ENCODE measurements at regions not wholly inside any gene's neighbourhood (a gene's known extent, or its start where the extent isn't known, plus 50 kb on each side); places are given as distances from the start of the nearest gene placed in this dataset.

- TF ChIP-seq, protein P1, sequence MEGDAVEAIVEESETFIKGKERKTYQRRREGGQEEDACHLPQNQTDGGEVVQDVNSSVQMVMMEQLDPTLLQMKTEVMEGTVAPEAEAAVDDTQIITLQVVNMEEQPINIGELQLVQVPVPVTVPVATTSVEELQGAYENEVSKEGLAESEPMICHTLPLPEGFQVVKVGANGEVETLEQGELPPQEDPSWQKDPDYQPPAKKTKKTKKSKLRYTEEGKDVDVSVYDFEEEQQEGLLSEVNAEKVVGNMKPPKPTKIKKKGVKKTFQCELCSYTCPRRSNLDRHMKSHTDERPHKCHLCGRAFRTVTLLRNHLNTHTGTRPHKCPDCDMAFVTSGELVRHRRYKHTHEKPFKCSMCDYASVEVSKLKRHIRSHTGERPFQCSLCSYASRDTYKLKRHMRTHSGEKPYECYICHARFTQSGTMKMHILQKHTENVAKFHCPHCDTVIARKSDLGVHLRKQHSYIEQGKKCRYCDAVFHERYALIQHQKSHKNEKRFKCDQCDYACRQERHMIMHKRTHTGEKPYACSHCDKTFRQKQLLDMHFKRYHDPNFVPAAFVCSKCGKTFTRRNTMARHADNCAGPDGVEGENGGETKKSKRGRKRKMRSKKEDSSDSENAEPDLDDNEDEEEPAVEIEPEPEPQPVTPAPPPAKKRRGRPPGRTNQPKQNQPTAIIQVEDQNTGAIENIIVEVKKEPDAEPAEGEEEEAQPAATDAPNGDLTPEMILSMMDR (IDR thresholded peaks at IDR 0.05) = no peak
- TF ChIP-seq, protein P2, sequence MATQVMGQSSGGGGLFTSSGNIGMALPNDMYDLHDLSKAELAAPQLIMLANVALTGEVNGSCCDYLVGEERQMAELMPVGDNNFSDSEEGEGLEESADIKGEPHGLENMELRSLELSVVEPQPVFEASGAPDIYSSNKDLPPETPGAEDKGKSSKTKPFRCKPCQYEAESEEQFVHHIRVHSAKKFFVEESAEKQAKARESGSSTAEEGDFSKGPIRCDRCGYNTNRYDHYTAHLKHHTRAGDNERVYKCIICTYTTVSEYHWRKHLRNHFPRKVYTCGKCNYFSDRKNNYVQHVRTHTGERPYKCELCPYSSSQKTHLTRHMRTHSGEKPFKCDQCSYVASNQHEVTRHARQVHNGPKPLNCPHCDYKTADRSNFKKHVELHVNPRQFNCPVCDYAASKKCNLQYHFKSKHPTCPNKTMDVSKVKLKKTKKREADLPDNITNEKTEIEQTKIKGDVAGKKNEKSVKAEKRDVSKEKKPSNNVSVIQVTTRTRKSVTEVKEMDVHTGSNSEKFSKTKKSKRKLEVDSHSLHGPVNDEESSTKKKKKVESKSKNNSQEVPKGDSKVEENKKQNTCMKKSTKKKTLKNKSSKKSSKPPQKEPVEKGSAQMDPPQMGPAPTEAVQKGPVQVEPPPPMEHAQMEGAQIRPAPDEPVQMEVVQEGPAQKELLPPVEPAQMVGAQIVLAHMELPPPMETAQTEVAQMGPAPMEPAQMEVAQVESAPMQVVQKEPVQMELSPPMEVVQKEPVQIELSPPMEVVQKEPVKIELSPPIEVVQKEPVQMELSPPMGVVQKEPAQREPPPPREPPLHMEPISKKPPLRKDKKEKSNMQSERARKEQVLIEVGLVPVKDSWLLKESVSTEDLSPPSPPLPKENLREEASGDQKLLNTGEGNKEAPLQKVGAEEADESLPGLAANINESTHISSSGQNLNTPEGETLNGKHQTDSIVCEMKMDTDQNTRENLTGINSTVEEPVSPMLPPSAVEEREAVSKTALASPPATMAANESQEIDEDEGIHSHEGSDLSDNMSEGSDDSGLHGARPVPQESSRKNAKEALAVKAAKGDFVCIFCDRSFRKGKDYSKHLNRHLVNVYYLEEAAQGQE (IDR thresholded peaks at IDR 0.05; ENCODE audit: insufficient read depth in 1 of 2, low read depth in 2 of 2, low read length in 1 of 2) = no peak
- TF ChIP-seq POLR2AphosphoS5 (IDR thresholded peaks at IDR 0.05; ENCODE audit: low read depth, low read length) (no peak), TCF7L2 (IDR thresholded peaks at IDR 0.05; ENCODE audit: low read depth, low read length) (no peak), SIN3A (IDR thresholded peaks at IDR 0.05; ENCODE audit: borderline replicate concordance, insufficient read depth, low read depth, low read length) (no peak)
These were observed 60.7 kb upstream of the ATP2B4 start for GRCh38 chr1:203565981-203566380.

All from Panc1 (cell line).